SIG-M5 (cell line): ENCODE measurements at regions not wholly inside any gene's neighbourhood (a gene's known extent, or its start where the extent isn't known, plus 50 kb on each side); places are given as distances from the start of the nearest gene placed in this dataset.
"Not testable (repeated sequence)": the region's sequence is repeated elsewhere in the genome, so short reads cannot be mapped to it uniquely, and the experiment has no call there.

ENCODE experiments used
- DNase-seq: peaks from one replicate; lab custom pipeline; 2025; lab: John Stamatoyannopoulos, UW

DNA sequence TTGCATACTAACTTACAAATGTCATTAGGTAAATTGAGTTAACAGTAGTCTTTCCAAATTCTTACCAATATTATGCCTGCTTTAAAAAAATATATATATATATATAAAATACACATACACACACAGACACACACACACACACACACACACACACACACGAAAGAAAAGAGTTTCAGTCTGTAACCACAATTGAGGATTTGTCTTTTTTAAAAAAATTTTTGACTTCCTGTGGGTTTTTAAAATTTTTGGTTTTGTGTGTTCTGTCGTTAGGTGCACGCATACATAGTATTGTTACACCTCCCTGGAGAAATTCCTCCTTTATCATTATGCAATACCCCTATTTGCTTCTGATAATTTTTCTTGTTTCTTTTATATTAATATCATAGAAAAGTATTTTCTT, 129.3 kb upstream of the LRRC61 start:
- not testable (repeated sequence) for DNase-seq
